HEK293 (cell line): ENCODE measurements at regions not wholly inside any gene's neighbourhood (a gene's known extent, or its start where the extent isn't known, plus 50 kb on each side); places are given as distances from the start of the nearest gene placed in this dataset.

Experiments
- CTCF ChIA-PET: fragments of 350-600 bp; formaldehyde crosslinking; extraction: SDS; loops from one replicate; lab custom pipeline; 2021; ENCODE audit warnings: antibody characterized with exemption; lab: Yijun Ruan, JAX
- POLR2A ChIA-PET: fragments of 300-600 bp; formaldehyde crosslinking; extraction: SDS; loops from one replicate; lab custom pipeline; 2020; ENCODE audit warnings: antibody characterized with exemption, inconsistent platforms; lab: Yijun Ruan, JAX
- H3K27ac ChIP-seq: fragments of 200-500 bp; sonication (Bioruptor generic); 2 replicates; pipeline ENCODE4 v1.5.1; 2014; ENCODE audit warnings: low read depth, low read length, control low read depth, inconsistent platforms; ENCODE audit errors: extremely low read depth
- H3K36me3 ChIP-seq, 2 experiments: fragments of 200-500 bp in 1 of 2; sonication (Bioruptor generic) in 1 of 2; 1 replicate in 1 of 2; 2 replicates in 1 of 2; pipeline ENCODE4 v1.5.1; 2014 to 2017; ENCODE audit warnings: inconsistent platforms in 2 of 2, low read length in 2 of 2; ENCODE audit not compliant: control insufficient read depth in 2 of 2, insufficient read depth in 1 of 2
- H3K4me1 ChIP-seq: fragments of 200-500 bp; sonication (Bioruptor generic); 2 replicates; pipeline ENCODE4 v1.5.1; 2014; ENCODE audit warnings: mild to moderate bottlenecking, low read length, inconsistent platforms; ENCODE audit not compliant: control insufficient read depth, insufficient read depth
- H3K4me3 ChIP-seq: 2 replicates; pipeline ENCODE4 v1.5.1; 2011; ENCODE audit warnings: low read depth, mild to moderate bottlenecking, control low read depth, low read length, moderate library complexity
- H3K9me3 ChIP-seq: fragments of 200-500 bp; sonication (Bioruptor generic); 2 replicates; pipeline ENCODE4 v1.5.1; 2014; ENCODE audit warnings: low read depth, low read length, inconsistent platforms; ENCODE audit not compliant: control insufficient read depth, insufficient read depth
- IKZF3 ChIP-seq: fragments of 450-650 bp; IDR thresholded peaks from 2 replicates; pipeline ENCODE4 v1.5.0; 2018; ENCODE audit warnings: missing biosample characterization, mild to moderate bottlenecking, missing genetic modification characterization, moderate library complexity
- KLF16 ChIP-seq: fragments of 450-650 bp; formaldehyde crosslinking; IDR thresholded peaks from 2 replicates; pipeline ENCODE4 v1.5.1; 2017; ENCODE audit warnings: missing biosample characterization, missing genetic modification characterization
- PRDM4 ChIP-seq: fragments of 450-650 bp; formaldehyde crosslinking; IDR thresholded peaks from 2 replicates; pipeline ENCODE4 v1.5.1; 2017; ENCODE audit warnings: missing biosample characterization, missing genetic modification characterization
- ZBTB48 ChIP-seq: fragments of 450-650 bp; formaldehyde crosslinking; IDR thresholded peaks from 2 replicates; pipeline ENCODE4 v1.5.1; 2016; ENCODE audit warnings: missing biosample characterization, missing genetic modification characterization
- ZBTB6 ChIP-seq: fragments of 450-650 bp; formaldehyde crosslinking; IDR thresholded peaks from 2 replicates; pipeline ENCODE4 v1.5.1; 2017; ENCODE audit warnings: missing biosample characterization, missing genetic modification characterization
- ZFP3 ChIP-seq: fragments of 450-650 bp; formaldehyde crosslinking; IDR thresholded peaks from 2 replicates; pipeline ENCODE4 v1.5.1; 2016; ENCODE audit warnings: low read depth, missing biosample characterization, missing genetic modification characterization
- ZNF175 ChIP-seq: fragments of 450-650 bp; formaldehyde crosslinking; IDR thresholded peaks from 2 replicates; pipeline ENCODE4 v1.5.1; 2016; ENCODE audit warnings: missing biosample characterization, missing genetic modification characterization
- ZNF280D ChIP-seq: fragments of 450-650 bp; formaldehyde crosslinking; IDR thresholded peaks from 2 replicates; pipeline ENCODE4 v1.5.1; 2016; ENCODE audit warnings: missing biosample characterization, missing genetic modification characterization
- ZNF645 ChIP-seq: fragments of 450-650 bp; formaldehyde crosslinking; IDR thresholded peaks from 2 replicates; pipeline ENCODE4; 2016; ENCODE audit warnings: missing biosample characterization, missing genetic modification characterization
- ZNF692 ChIP-seq: fragments of 450-650 bp; formaldehyde crosslinking; IDR thresholded peaks from 2 replicates; pipeline ENCODE4 v1.5.1; 2016; ENCODE audit warnings: missing biosample characterization, missing genetic modification characterization
- ZNF747 ChIP-seq: fragments of 450-650 bp; formaldehyde crosslinking; IDR thresholded peaks from 2 replicates; pipeline ENCODE4 v1.5.1; 2016; ENCODE audit warnings: missing biosample characterization, missing genetic modification characterization
- ZNF777 ChIP-seq: fragments of 450-650 bp; formaldehyde crosslinking; IDR thresholded peaks from 2 replicates; pipeline ENCODE4 v1.5.1; 2017; ENCODE audit warnings: missing biosample characterization, missing genetic modification characterization, borderline replicate concordance
- ZNF843 ChIP-seq: fragments of 450-650 bp; formaldehyde crosslinking; IDR thresholded peaks from 2 replicates; pipeline ENCODE4 v1.5.1; 2016; ENCODE audit warnings: missing biosample characterization, missing genetic modification characterization
- ZSCAN4 ChIP-seq: fragments of 450-650 bp; formaldehyde crosslinking; IDR thresholded peaks from 2 replicates; pipeline ENCODE4 v1.5.1; 2017; ENCODE audit warnings: missing biosample characterization, missing genetic modification characterization

- ChIA-PET POLR2A (no interaction called here), CTCF (no interaction called here)
- TF ChIP-seq ZFP3 (tag by site-specific recombination): no peak
- no peak for TF ChIP-seq ZNF645
- no peak for TF ChIP-seq ZNF747 (tag by site-specific recombination)
- no peak for TF ChIP-seq ZNF175 (tag by site-specific recombination)
- TF ChIP-seq ZNF280D: no peak
- no peak for TF ChIP-seq ZNF692 (tag by site-specific recombination)
- no peak for TF ChIP-seq IKZF3
- no peak for TF ChIP-seq PRDM4
- no peak for TF ChIP-seq ZBTB6 (tag by site-specific recombination)
- TF ChIP-seq ZSCAN4 (tag by site-specific recombination): no peak
- no peaks in the 10 kb centered on the region for H3K4me1 ChIP-seq
- no peaks in the 10 kb centered on the region for H3K36me3 ChIP-seq
- H3K4me3 ChIP-seq: no peak overlapping the region
- no peaks in the 10 kb centered on the region for H3K9me3 ChIP-seq
- H3K27ac ChIP-seq: no peak overlapping the region
Measured at GRCh38 chr3:144200004-144200403, 228.4 kb downstream of the DIPK2A start.

GRCh38 chr3:144200466-144200865 is 228.8 kb downstream of the DIPK2A start:
- H3K36me3 ChIP-seq: no peaks in the 10 kb centered on the region
- no peak overlapping the region for H3K27ac ChIP-seq
- TF ChIP-seq ZBTB48 (tag by site-specific recombination) (no peak), KLF16 (no peak), ZNF777 (tag by site-specific recombination) (no peak), ZNF175 (tag by site-specific recombination) (no peak), ZNF843 (tag by site-specific recombination) (no peak), ZNF692 (tag by site-specific recombination) (no peak)
- ChIA-PET POLR2A (no interaction called here), CTCF (no interaction called here)
- no peaks in the 10 kb centered on the region for H3K4me1 ChIP-seq
- no peak overlapping the region for H3K4me3 ChIP-seq
- H3K9me3 ChIP-seq: no peaks in the 10 kb centered on the region
